Trophoblast cell (in vitro differentiated cells and primary cell): ENCODE measurements at regions not wholly inside any gene's neighbourhood (a gene's known extent, or its start where the extent isn't known, plus 50 kb on each side); places are given as distances from the start of the nearest gene placed in this dataset.

Source experiments
- DNase-seq, 2 donors: peaks; one replicate each; pipeline ENCODE4 v3.0.0-alpha.2; 2016
- H2AFZ ChIP-seq: 2 replicates; pipeline ENCODE4 v1.6.1; 2013; ENCODE audit warnings: low read length, moderate library complexity, mild to moderate bottlenecking; ENCODE audit not compliant: insufficient read depth, poor library complexity
- H2AK5ac ChIP-seq: 2 replicates; pipeline ENCODE4 v1.6.1; 2013; ENCODE audit warnings: mild to moderate bottlenecking, low read length
- H2BK120ac ChIP-seq: 2 replicates; pipeline ENCODE4 v1.6.1; 2013; ENCODE audit warnings: low read length, mild to moderate bottlenecking, moderate library complexity; ENCODE audit not compliant: insufficient read depth, poor library complexity
- H2BK12ac ChIP-seq: 2 replicates; pipeline ENCODE4 v1.6.1; 2013; ENCODE audit warnings: mild to moderate bottlenecking, low read length, moderate library complexity
- H2BK5ac ChIP-seq: 2 replicates; pipeline ENCODE4 v1.6.1; 2013; ENCODE audit warnings: low read length, low read depth, moderate library complexity, mild to moderate bottlenecking; ENCODE audit not compliant: poor library complexity
- H3K14ac ChIP-seq: 2 replicates; pipeline ENCODE4 v1.6.1; 2013; ENCODE audit warnings: mild to moderate bottlenecking, low read length
- H3K18ac ChIP-seq: 2 replicates; pipeline ENCODE4 v1.6.1; 2013; ENCODE audit warnings: mild to moderate bottlenecking, low read length
- H3K23ac ChIP-seq: 2 replicates; pipeline ENCODE4 v1.6.1; 2013; ENCODE audit warnings: low read length
- H3K27ac ChIP-seq: 2 replicates; pipeline ENCODE4 v1.5.1; 2013; ENCODE audit warnings: low read depth, mild to moderate bottlenecking, inconsistent platforms, low read length, moderate library complexity
- H3K27me3 ChIP-seq: 2 replicates; pipeline ENCODE4 v1.6.1; 2013; ENCODE audit warnings: inconsistent platforms, mild to moderate bottlenecking, low read length, moderate library complexity; ENCODE audit not compliant: insufficient read depth
- H3K36me3 ChIP-seq, 2 experiments: 1 replicate in 1 of 2; 2 replicates in 1 of 2; pipeline ENCODE4 v1.6.1; 2013; ENCODE audit warnings: low read length in 2 of 2, mild to moderate bottlenecking in 2 of 2, moderate library complexity in 1 of 2; ENCODE audit not compliant: insufficient read depth in 2 of 2, control insufficient read depth in 1 of 2
- H3K4ac ChIP-seq: 2 replicates; pipeline ENCODE4 v1.6.1; 2013; ENCODE audit warnings: low read depth, mild to moderate bottlenecking, low read length, moderate library complexity
- H3K4me1 ChIP-seq, 2 experiments: 1 replicate in 1 of 2; 2 replicates in 1 of 2; pipeline ENCODE4 v1.6.1; 2013; ENCODE audit warnings: low read length in 2 of 2, mild to moderate bottlenecking in 2 of 2, moderate library complexity in 1 of 2; ENCODE audit not compliant: insufficient read depth in 2 of 2, control insufficient read depth in 1 of 2
- H3K4me2 ChIP-seq: 2 replicates; pipeline ENCODE4 v1.6.1; 2013; ENCODE audit warnings: inconsistent platforms, mild to moderate bottlenecking, low read length, moderate library complexity
- H3K4me3 ChIP-seq: 2 replicates; pipeline ENCODE4 v1.5.1; 2013; ENCODE audit warnings: mild to moderate bottlenecking, low read depth, low read length, inconsistent platforms
- H3K79me1 ChIP-seq: one replicate; pipeline ENCODE4 v1.6.1; 2013; ENCODE audit warnings: low read length
- H3K79me2 ChIP-seq: 2 replicates; pipeline ENCODE4 v1.6.1; 2013; ENCODE audit warnings: low read length, mild to moderate bottlenecking; ENCODE audit not compliant: control insufficient read depth, insufficient read depth, poor library complexity
- H3K9ac ChIP-seq: 2 replicates; pipeline ENCODE4 v1.6.1; 2013; ENCODE audit warnings: mild to moderate bottlenecking, low read length
- H3K9me3 ChIP-seq: 2 replicates; pipeline ENCODE4 v1.6.1; 2013; ENCODE audit warnings: low read depth, mild to moderate bottlenecking, control low read depth, inconsistent platforms, low read length; ENCODE audit not compliant: insufficient read depth
- H4K12ac ChIP-seq: 2 replicates; pipeline ENCODE4 v1.6.1; 2013; ENCODE audit warnings: low read depth, mild to moderate bottlenecking, low read length, moderate library complexity
- H4K8ac ChIP-seq: 2 replicates; pipeline ENCODE4 v1.6.1; 2013; ENCODE audit warnings: low read depth, mild to moderate bottlenecking, low read length, moderate library complexity
- H4K91ac ChIP-seq: one replicate; pipeline ENCODE4 v1.6.1; 2013; ENCODE audit warnings: low read depth, mild to moderate bottlenecking, low read length, moderate library complexity
- WGBS: extraction: QIAGEN DNeasy Blood & Tissue Kit; methylation state at CpG from one replicate; pipeline ENCODE4 v1.1.7; 2013; ENCODE audit warnings: missing lambda C conversion rate; ENCODE audit not compliant: insufficient read length, insufficient coverage; ENCODE audit errors: extremely low coverage; 5-methylcytosine and 5-hydroxymethylcytosine counted together

- H2AFZ ChIP-seq, result no peak overlapping the region
- H3K4ac ChIP-seq, result no peak overlapping the region
- H3K79me2 ChIP-seq, result no peaks in the 10 kb centered on the region
- H3K4me3 ChIP-seq, result no peak overlapping the region
- no peak for DNase-seq
- H3K9ac ChIP-seq, result no peak overlapping the region
- H3K4me2 ChIP-seq, result no peak overlapping the region
- no peak overlapping the region for H2AK5ac ChIP-seq
- no peaks in the 10 kb centered on the region for H3K9me3 ChIP-seq
- H3K27me3 ChIP-seq, result no peaks in the 10 kb centered on the region
- no peak overlapping the region for H2BK5ac ChIP-seq
- no peak overlapping the region for H3K14ac ChIP-seq
- H4K91ac ChIP-seq, result no peak overlapping the region
- no peaks in the 10 kb centered on the region for H3K4me1 ChIP-seq
- no peaks in the 10 kb centered on the region for H3K79me1 ChIP-seq
- no peaks in the 10 kb centered on the region for H3K36me3 ChIP-seq
- no peak overlapping the region for H3K18ac ChIP-seq
- H4K8ac ChIP-seq, result no peak overlapping the region
- no peak overlapping the region for H3K23ac ChIP-seq
- no peak overlapping the region for H4K12ac ChIP-seq
- no peak overlapping the region for H2BK120ac ChIP-seq
- H3K27ac ChIP-seq, result no peak overlapping the region
- no peak overlapping the region for H2BK12ac ChIP-seq
These were observed 915.2 kb downstream of the SLC6A15 start for GRCh38 chr12:83997423-83997822.

- H2BK5ac ChIP-seq, result no peak overlapping the region
- no peak overlapping the region for H3K14ac ChIP-seq
- no peak overlapping the region for H3K9ac ChIP-seq
- no peak overlapping the region for H2AK5ac ChIP-seq
- H3K36me3 ChIP-seq, result no peaks in the 10 kb centered on the region
- no peak overlapping the region for H4K91ac ChIP-seq
- DNase-seq, result no peak
- H2BK12ac ChIP-seq, result no peak overlapping the region
- no peak overlapping the region for H3K4ac ChIP-seq
- H3K9me3 ChIP-seq, result no peaks in the 10 kb centered on the region
- no CpG with 5 or more reads among the region's 1 CpG for WGBS
- H3K27ac ChIP-seq, result no peak overlapping the region
- no peak overlapping the region for H4K8ac ChIP-seq
- no peaks in the 10 kb centered on the region for H3K79me1 ChIP-seq
- no peaks in the 10 kb centered on the region for H3K79me2 ChIP-seq
- H3K4me1 ChIP-seq, result no peaks in the 10 kb centered on the region
- no peak overlapping the region for H3K18ac ChIP-seq
- H3K27me3 ChIP-seq, result no peaks in the 10 kb centered on the region
- no peak overlapping the region for H3K23ac ChIP-seq
- H4K12ac ChIP-seq, result no peak overlapping the region
- H3K4me3 ChIP-seq, result no peak overlapping the region
- H2BK120ac ChIP-seq, result no peak overlapping the region
- no peak overlapping the region for H3K4me2 ChIP-seq
- no peak overlapping the region for H2AFZ ChIP-seq
These were observed 915.9 kb downstream of the SLC6A15 start for GRCh38 chr12:83996671-83997070.

- H3K4me2 ChIP-seq, result no peak overlapping the region
- H3K4me3 ChIP-seq, result no peak overlapping the region
- no CpG with 5 or more reads among the region's 2 CpGs for WGBS
- no peaks in the 10 kb centered on the region for H3K4me1 ChIP-seq
- no peak overlapping the region for H3K9ac ChIP-seq
- H2AFZ ChIP-seq, result no peak overlapping the region
- no peaks in the 10 kb centered on the region for H3K9me3 ChIP-seq
- DNase-seq, result no peak
- no peaks in the 10 kb centered on the region for H3K79me2 ChIP-seq
- no peak overlapping the region for H2BK120ac ChIP-seq
- no peak overlapping the region for H2BK12ac ChIP-seq
- no peak overlapping the region for H3K4ac ChIP-seq
- no peak overlapping the region for H2BK5ac ChIP-seq
- H3K36me3 ChIP-seq, result no peaks in the 10 kb centered on the region
- no peak overlapping the region for H2AK5ac ChIP-seq
- no peaks in the 10 kb centered on the region for H3K79me1 ChIP-seq
- no peak overlapping the region for H3K27ac ChIP-seq
- H4K12ac ChIP-seq, result no peak overlapping the region
- H4K91ac ChIP-seq, result no peak overlapping the region
- no peak overlapping the region for H4K8ac ChIP-seq
- H3K18ac ChIP-seq, result no peak overlapping the region
- no peak overlapping the region for H3K23ac ChIP-seq
- no peaks in the 10 kb centered on the region for H3K27me3 ChIP-seq
- no peak overlapping the region for H3K14ac ChIP-seq
These were observed 927.5 kb downstream of the SLC6A15 start for GRCh38 chr12:83985084-83985483.

GRCh38 chr12:83980398-83980797, 932.2 kb downstream of the SLC6A15 start:
- Histone ChIP-seq H2AK5ac (no peak overlapping the region), H4K91ac (no peak overlapping the region), H3K9ac (no peak overlapping the region), H4K12ac (no peak overlapping the region), H3K36me3 (no peaks in the 10 kb centered on the region), H3K79me1 (no peaks in the 10 kb centered on the region), H2BK12ac (no peak overlapping the region), H4K8ac (no peak overlapping the region), H3K4me2 (no peak overlapping the region), H3K27ac (no peak overlapping the region), H2AFZ (no peak overlapping the region), H2BK120ac (no peak overlapping the region), H3K4ac (no peak overlapping the region), H3K4me3 (no peak overlapping the region), H3K9me3 (no peaks in the 10 kb centered on the region), H3K79me2 (no peaks in the 10 kb centered on the region), H3K14ac (no peak overlapping the region), H3K4me1 (no peaks in the 10 kb centered on the region), H3K23ac (no peak overlapping the region), H2BK5ac (no peak overlapping the region), H3K27me3 (no peaks in the 10 kb centered on the region), H3K18ac (no peak overlapping the region)
- no peak for DNase-seq

GRCh38 chr12:83979785-83980184, 932.8 kb downstream of the SLC6A15 start:
- H3K4me2 ChIP-seq, result no peak overlapping the region
- H3K9me3 ChIP-seq, result no peaks in the 10 kb centered on the region
- no peaks in the 10 kb centered on the region for H3K79me1 ChIP-seq
- H3K14ac ChIP-seq, result no peak overlapping the region
- no peaks in the 10 kb centered on the region for H3K27me3 ChIP-seq
- H4K12ac ChIP-seq, result no peak overlapping the region
- H3K36me3 ChIP-seq, result no peaks in the 10 kb centered on the region
- H2BK5ac ChIP-seq, result no peak overlapping the region
- no peaks in the 10 kb centered on the region for H3K79me2 ChIP-seq
- no peak for DNase-seq
- WGBS, result no CpG with 5 or more reads among the region's 2 CpGs
- no peak overlapping the region for H3K18ac ChIP-seq
- no peaks in the 10 kb centered on the region for H3K4me1 ChIP-seq
- H4K8ac ChIP-seq, result no peak overlapping the region
- H3K23ac ChIP-seq, result no peak overlapping the region
- no peak overlapping the region for H3K9ac ChIP-seq
- H2BK120ac ChIP-seq, result no peak overlapping the region
- no peak overlapping the region for H2BK12ac ChIP-seq
- no peak overlapping the region for H2AFZ ChIP-seq
- H4K91ac ChIP-seq, result no peak overlapping the region
- H2AK5ac ChIP-seq, result no peak overlapping the region
- no peak overlapping the region for H3K4ac ChIP-seq
- H3K4me3 ChIP-seq, result no peak overlapping the region
- H3K27ac ChIP-seq, result no peak overlapping the region
